ENCODE measurements at regions not wholly inside any gene's neighbourhood (a gene's known extent, or its start where the extent isn't known, plus 50 kb on each side); places are given as distances from the start of the nearest gene placed in this dataset.

GRCh38 chr19:29401712-29402421 lies 123.9 kb upstream of the VSTM2B start:
- TF ChIP-seq CTCF (IDR thresholded peaks at IDR 0.05) = no peak
- no peak for TF ChIP-seq POLR2A (IDR thresholded peaks at IDR 0.05)
